ENCODE measurements at regions not wholly inside any gene's neighbourhood (a gene's known extent, or its start where the extent isn't known, plus 50 kb on each side); places are given as distances from the start of the nearest gene placed in this dataset.

DNA sequence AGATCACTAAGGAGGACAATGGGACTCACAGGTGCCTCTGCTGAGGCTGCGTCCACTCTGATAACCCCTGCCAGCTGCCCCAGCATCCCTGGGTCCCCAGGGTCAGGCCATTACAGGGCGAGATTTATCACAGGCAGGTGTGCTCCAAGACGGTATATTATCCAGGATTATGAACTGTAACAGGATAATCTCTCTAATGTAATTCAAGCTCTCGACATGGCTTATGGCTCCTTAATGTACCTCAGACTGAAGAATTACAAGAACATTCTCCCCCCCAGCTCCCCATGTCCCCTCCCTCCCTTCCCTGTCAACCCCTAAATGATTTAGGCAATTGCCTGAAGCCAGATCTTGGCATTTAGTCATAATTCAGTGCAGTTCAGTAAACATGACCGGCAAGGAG lies 86.8 kb downstream of the NCR2 start:
- TF ChIP-seq MYC (IDR thresholded peaks at IDR 0.05; ENCODE audit: low read depth, low read length) (no peak), POLR2A (IDR thresholded peaks at IDR 0.05; ENCODE audit: low read depth, low read length) (no peak), FOS (IDR thresholded peaks at IDR 0.05; ENCODE audit: borderline replicate concordance, insufficient read depth, low read length) (no peak), GATA2 (IDR thresholded peaks at IDR 0.05; ENCODE audit: insufficient read depth, insufficient read length, low read depth, low read length) (no peak), JUN (IDR thresholded peaks at IDR 0.05; ENCODE audit: borderline replicate concordance, insufficient read depth, insufficient read length, low read depth) (no peak), EZH2 (IDR thresholded peaks at IDR 0.05; ENCODE audit: borderline replicate concordance, low read depth, low read length, severe bottlenecking) (no peak), POLR2AphosphoS5 (IDR thresholded peaks at IDR 0.05; ENCODE audit: insufficient read depth, low read depth, low read length) (no peak)
- TF ChIP-seq, protein P1, sequence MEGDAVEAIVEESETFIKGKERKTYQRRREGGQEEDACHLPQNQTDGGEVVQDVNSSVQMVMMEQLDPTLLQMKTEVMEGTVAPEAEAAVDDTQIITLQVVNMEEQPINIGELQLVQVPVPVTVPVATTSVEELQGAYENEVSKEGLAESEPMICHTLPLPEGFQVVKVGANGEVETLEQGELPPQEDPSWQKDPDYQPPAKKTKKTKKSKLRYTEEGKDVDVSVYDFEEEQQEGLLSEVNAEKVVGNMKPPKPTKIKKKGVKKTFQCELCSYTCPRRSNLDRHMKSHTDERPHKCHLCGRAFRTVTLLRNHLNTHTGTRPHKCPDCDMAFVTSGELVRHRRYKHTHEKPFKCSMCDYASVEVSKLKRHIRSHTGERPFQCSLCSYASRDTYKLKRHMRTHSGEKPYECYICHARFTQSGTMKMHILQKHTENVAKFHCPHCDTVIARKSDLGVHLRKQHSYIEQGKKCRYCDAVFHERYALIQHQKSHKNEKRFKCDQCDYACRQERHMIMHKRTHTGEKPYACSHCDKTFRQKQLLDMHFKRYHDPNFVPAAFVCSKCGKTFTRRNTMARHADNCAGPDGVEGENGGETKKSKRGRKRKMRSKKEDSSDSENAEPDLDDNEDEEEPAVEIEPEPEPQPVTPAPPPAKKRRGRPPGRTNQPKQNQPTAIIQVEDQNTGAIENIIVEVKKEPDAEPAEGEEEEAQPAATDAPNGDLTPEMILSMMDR (IDR thresholded peaks at IDR 0.05; ENCODE audit: extremely low read depth in 1 of 2, insufficient read depth in 1 of 2, low read depth in 1 of 2, low read length in 2 of 2), result no peak
- TF ChIP-seq, protein P2, sequence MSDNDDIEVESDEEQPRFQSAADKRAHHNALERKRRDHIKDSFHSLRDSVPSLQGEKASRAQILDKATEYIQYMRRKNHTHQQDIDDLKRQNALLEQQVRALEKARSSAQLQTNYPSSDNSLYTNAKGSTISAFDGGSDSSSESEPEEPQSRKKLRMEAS (IDR thresholded peaks at IDR 0.05; ENCODE audit: insufficient read depth, insufficient read length), result no peak
- ChIA-PET POLR2A (no interaction called here), CTCF (interaction anchor here (0.7 to 7.0 kb wide), 6 partner anchors 10 to 261 kb away, joined by 3 to 84 read pairs (median 6); no protein-coding TSS in a partner anchor)
- DNase-seq (ENCODE audit: low read depth, low spot score) (no peak), FAIRE-seq (no peak)
- no peaks in the 10 kb centered on the region for H3K36me3 ChIP-seq (ENCODE audit: control insufficient read depth in 2 of 2, extremely low read depth in 1 of 2, insufficient read depth in 2 of 2, low read length in 2 of 2)
- H3K27me3 ChIP-seq (ENCODE audit: control insufficient read depth in 2 of 2, insufficient read depth in 2 of 2, low read length in 2 of 2), result peaks cover 34 to 35% of the 10 kb centered on the region in 2 experiments
- H3K4me3 ChIP-seq (replicated peaks in 1 of 3; ENCODE audit: insufficient read depth in 1 of 3, low read depth in 1 of 3, low read length in 3 of 3), result no peak overlapping the region
- H4K20me1 ChIP-seq (replicated peaks; ENCODE audit: control insufficient read depth, extremely low read depth, insufficient read depth, low read length), result no peaks in the 10 kb centered on the region
- H3K27ac ChIP-seq (ENCODE audit: insufficient read depth, low read depth, low read length), result no peak overlapping the region
- dilution Hi-C loops (cut with MboI; ENCODE audit: extremely low pct_ligation_motif_present, low sequenced_read_pairs) (no loop called here), intact Hi-C loops (cut with micrococcal nuclease) (no loop called here)
- no peak overlapping the region for H3K4me2 ChIP-seq (ENCODE audit: insufficient read depth, low read length)
- H3K4me1 ChIP-seq (ENCODE audit: control insufficient read depth, extremely low read depth, insufficient read depth, low read length), result no peaks in the 10 kb centered on the region
- BruUV-seq (replicated peaks), result no TSS peak
- no peaks in the 10 kb centered on the region for H3K9me1 ChIP-seq (replicated peaks; ENCODE audit: control insufficient read depth, extremely low read depth, insufficient read depth, low read length)
- H3K79me2 ChIP-seq (ENCODE audit: control insufficient read depth, insufficient read depth, low read length), result no peaks in the 10 kb centered on the region
- H3K9ac ChIP-seq (replicated peaks; ENCODE audit: extremely low read depth, insufficient read depth, low read length), result no peak overlapping the region
- H3K9me3 ChIP-seq (replicated peaks; ENCODE audit: control insufficient read depth, insufficient read depth, low read length), result no peaks in the 10 kb centered on the region
- no peak overlapping the region for H2AFZ ChIP-seq (ENCODE audit: low read depth, low read length)
